ENCODE measurements at regions not wholly inside any gene's neighbourhood (a gene's known extent, or its start where the extent isn't known, plus 50 kb on each side); places are given as distances from the start of the nearest gene placed in this dataset.
"Not testable (repeated sequence)": the region's sequence is repeated elsewhere in the genome, so short reads cannot be mapped to it uniquely, and the experiment has no call there.

DNA sequence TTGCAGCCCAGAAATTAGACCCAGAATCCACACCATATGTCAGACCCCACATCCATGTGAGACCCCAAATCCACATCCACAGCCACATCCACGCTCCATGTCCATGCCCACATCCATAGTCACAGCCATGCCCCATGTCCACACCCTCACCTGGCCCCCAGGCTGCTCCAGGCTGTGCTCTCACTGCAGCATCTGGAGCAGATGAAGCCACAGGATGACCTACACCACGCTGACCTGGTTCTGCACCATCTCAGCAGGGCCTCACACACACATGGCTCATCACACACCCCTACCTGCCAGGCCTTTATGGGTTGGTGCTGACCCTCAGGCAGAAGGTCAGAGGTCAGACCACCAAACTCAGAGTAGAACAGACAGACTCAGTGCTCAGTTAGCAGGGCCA, 660.0 kb upstream of the DEFB115 start:
- TF ChIP-seq, protein P1, sequence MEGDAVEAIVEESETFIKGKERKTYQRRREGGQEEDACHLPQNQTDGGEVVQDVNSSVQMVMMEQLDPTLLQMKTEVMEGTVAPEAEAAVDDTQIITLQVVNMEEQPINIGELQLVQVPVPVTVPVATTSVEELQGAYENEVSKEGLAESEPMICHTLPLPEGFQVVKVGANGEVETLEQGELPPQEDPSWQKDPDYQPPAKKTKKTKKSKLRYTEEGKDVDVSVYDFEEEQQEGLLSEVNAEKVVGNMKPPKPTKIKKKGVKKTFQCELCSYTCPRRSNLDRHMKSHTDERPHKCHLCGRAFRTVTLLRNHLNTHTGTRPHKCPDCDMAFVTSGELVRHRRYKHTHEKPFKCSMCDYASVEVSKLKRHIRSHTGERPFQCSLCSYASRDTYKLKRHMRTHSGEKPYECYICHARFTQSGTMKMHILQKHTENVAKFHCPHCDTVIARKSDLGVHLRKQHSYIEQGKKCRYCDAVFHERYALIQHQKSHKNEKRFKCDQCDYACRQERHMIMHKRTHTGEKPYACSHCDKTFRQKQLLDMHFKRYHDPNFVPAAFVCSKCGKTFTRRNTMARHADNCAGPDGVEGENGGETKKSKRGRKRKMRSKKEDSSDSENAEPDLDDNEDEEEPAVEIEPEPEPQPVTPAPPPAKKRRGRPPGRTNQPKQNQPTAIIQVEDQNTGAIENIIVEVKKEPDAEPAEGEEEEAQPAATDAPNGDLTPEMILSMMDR (IDR thresholded peaks at IDR 0.05): not testable (repeated sequence)
- not testable (repeated sequence) for TF ChIP-seq POLR2A (IDR thresholded peaks at IDR 0.05)
